ENCODE measurements at regions not wholly inside any gene's neighbourhood (a gene's known extent, or its start where the extent isn't known, plus 50 kb on each side); places are given as distances from the start of the nearest gene placed in this dataset.
"Not testable (repeated sequence)": the region's sequence is repeated elsewhere in the genome, so short reads cannot be mapped to it uniquely, and the experiment has no call there.

GRCh38 chr1:227422581-227422980 is 104.3 kb upstream of the CDC42BPA start:
- Histone ChIP-seq H3K9me3 (ENCODE audit: control insufficient read depth in 3 of 3, low read length in 3 of 3) (no peaks in the 10 kb centered on the region), H3K27ac (ENCODE audit: low read depth, low read length) (no peak overlapping the region), H3K9ac (ENCODE audit: low read depth in 1 of 3, low read length in 3 of 3) (no peak overlapping the region), H3K4me3 (ENCODE audit: low read length in 3 of 3) (no peak overlapping the region), H3K4me1 (ENCODE audit: control insufficient read depth in 3 of 3, insufficient read depth in 3 of 3, low read length in 3 of 3) (no peaks in the 10 kb centered on the region), H3K36me3 (ENCODE audit: control insufficient read depth in 3 of 3, insufficient read depth in 3 of 3, low read length in 3 of 3) (no peaks in the 10 kb centered on the region), H3K27me3 (ENCODE audit: control insufficient read depth in 3 of 3, insufficient read depth in 3 of 3, low read length in 3 of 3) (no peaks in the 10 kb centered on the region)

- H3K36me3 ChIP-seq (ENCODE audit: control insufficient read depth in 3 of 3, insufficient read depth in 3 of 3, low read length in 3 of 3), result no peaks in the 10 kb centered on the region
Observed at GRCh38 chr1:227420147-227420546, 101.9 kb upstream of the CDC42BPA start.

GRCh38 chr1:227417756-227418480 is 99.6 kb upstream of the CDC42BPA start:
- Histone ChIP-seq H3K36me3 (ENCODE audit: control insufficient read depth in 3 of 3, insufficient read depth in 3 of 3, low read length in 3 of 3) (no peaks in the 10 kb centered on the region), H3K27ac (ENCODE audit: low read depth, low read length) (no peak overlapping the region), H3K9ac (ENCODE audit: low read depth in 1 of 3, low read length in 3 of 3) (no peak overlapping the region), H3K9me3 (ENCODE audit: control insufficient read depth in 3 of 3, low read length in 3 of 3) (no peaks in the 10 kb centered on the region), H3K27me3 (ENCODE audit: control insufficient read depth in 3 of 3, insufficient read depth in 3 of 3, low read length in 3 of 3) (no peaks in the 10 kb centered on the region), H3K4me1 (ENCODE audit: control insufficient read depth in 3 of 3, insufficient read depth in 3 of 3, low read length in 3 of 3) (no peaks in the 10 kb centered on the region), H3K4me3 (ENCODE audit: low read length in 3 of 3) (no peak overlapping the region)

More at GRCh38 chr1:227420147-227420546, 101.9 kb upstream of the CDC42BPA start:
- Histone ChIP-seq H3K27me3 (ENCODE audit: control insufficient read depth in 3 of 3, insufficient read depth in 3 of 3, low read length in 3 of 3) (no peaks in the 10 kb centered on the region), H3K9me3 (ENCODE audit: control insufficient read depth in 3 of 3, low read length in 3 of 3) (no peaks in the 10 kb centered on the region), H3K4me1 (ENCODE audit: control insufficient read depth in 3 of 3, insufficient read depth in 3 of 3, low read length in 3 of 3) (no peaks in the 10 kb centered on the region), H3K27ac (ENCODE audit: low read depth, low read length) (no peak overlapping the region), H3K4me3 (ENCODE audit: low read length in 3 of 3) (no peak overlapping the region), H3K9ac (ENCODE audit: low read depth in 1 of 3, low read length in 3 of 3) (no peak overlapping the region)

GRCh38 chr1:227416156-227416830 is 98.0 kb upstream of the CDC42BPA start:
- H3K27ac ChIP-seq (ENCODE audit: low read depth, low read length), result no peak overlapping the region

GRCh38 chr1:227415115-227415790 is 97.0 kb upstream of the CDC42BPA start:
- no peaks in the 10 kb centered on the region for H3K36me3 ChIP-seq (ENCODE audit: control insufficient read depth in 3 of 3, insufficient read depth in 3 of 3, low read length in 3 of 3)
- H3K4me1 ChIP-seq (ENCODE audit: control insufficient read depth in 3 of 3, insufficient read depth in 3 of 3, low read length in 3 of 3), result no peaks in the 10 kb centered on the region
- H3K27ac ChIP-seq (ENCODE audit: low read depth, low read length), result no peak overlapping the region
- H3K27me3 ChIP-seq (ENCODE audit: control insufficient read depth in 3 of 3, insufficient read depth in 3 of 3, low read length in 3 of 3), result no peaks in the 10 kb centered on the region
- no peaks in the 10 kb centered on the region for H3K9me3 ChIP-seq (ENCODE audit: control insufficient read depth in 3 of 3, low read length in 3 of 3)
- H3K9ac ChIP-seq (ENCODE audit: low read depth in 1 of 3, low read length in 3 of 3), result no peak overlapping the region
- H3K4me3 ChIP-seq (ENCODE audit: low read length in 3 of 3), result no peak overlapping the region

More at GRCh38 chr1:227416156-227416830, 98.0 kb upstream of the CDC42BPA start:
- Histone ChIP-seq H3K36me3 (ENCODE audit: control insufficient read depth in 3 of 3, insufficient read depth in 3 of 3, low read length in 3 of 3) (no peaks in the 10 kb centered on the region), H3K4me1 (ENCODE audit: control insufficient read depth in 3 of 3, insufficient read depth in 3 of 3, low read length in 3 of 3) (no peaks in the 10 kb centered on the region), H3K9ac (ENCODE audit: low read depth in 1 of 3, low read length in 3 of 3) (no peak overlapping the region), H3K9me3 (ENCODE audit: control insufficient read depth in 3 of 3, low read length in 3 of 3) (no peaks in the 10 kb centered on the region), H3K4me3 (ENCODE audit: low read length in 3 of 3) (no peak overlapping the region), H3K27me3 (ENCODE audit: control insufficient read depth in 3 of 3, insufficient read depth in 3 of 3, low read length in 3 of 3) (no peaks in the 10 kb centered on the region)

- Histone ChIP-seq H3K4me1 (ENCODE audit: control insufficient read depth in 3 of 3, insufficient read depth in 3 of 3, low read length in 3 of 3) (no peaks in the 10 kb centered on the region), H3K4me3 (ENCODE audit: low read length in 3 of 3) (no peak overlapping the region), H3K27ac (ENCODE audit: low read depth, low read length) (no peak overlapping the region), H3K36me3 (ENCODE audit: control insufficient read depth in 3 of 3, insufficient read depth in 3 of 3, low read length in 3 of 3) (no peaks in the 10 kb centered on the region), H3K9me3 (ENCODE audit: control insufficient read depth in 3 of 3, low read length in 3 of 3) (no peaks in the 10 kb centered on the region), H3K9ac (ENCODE audit: low read depth in 1 of 3, low read length in 3 of 3) (no peak overlapping the region), H3K27me3 (ENCODE audit: control insufficient read depth in 3 of 3, insufficient read depth in 3 of 3, low read length in 3 of 3) (no peaks in the 10 kb centered on the region)
Observed at GRCh38 chr1:227411066-227411465, 92.8 kb upstream of the CDC42BPA start.

GRCh38 chr1:227406332-227406731 is 88.0 kb upstream of the CDC42BPA start:
- H3K4me3 ChIP-seq (ENCODE audit: low read length in 3 of 3); H3K36me3 ChIP-seq (ENCODE audit: control insufficient read depth in 3 of 3, insufficient read depth in 3 of 3, low read length in 3 of 3); H3K4me1 ChIP-seq (ENCODE audit: control insufficient read depth in 3 of 3, insufficient read depth in 3 of 3, low read length in 3 of 3); H3K9me3 ChIP-seq (ENCODE audit: control insufficient read depth in 3 of 3, low read length in 3 of 3); H3K27me3 ChIP-seq (ENCODE audit: control insufficient read depth in 3 of 3, insufficient read depth in 3 of 3, low read length in 3 of 3); H3K27ac ChIP-seq (ENCODE audit: low read depth, low read length); H3K9ac ChIP-seq (ENCODE audit: low read depth in 1 of 3, low read length in 3 of 3): not testable (repeated sequence)

GRCh38 chr1:227403535-227403934 is 85.2 kb upstream of the CDC42BPA start:
- Histone ChIP-seq H3K36me3 (ENCODE audit: control insufficient read depth in 3 of 3, insufficient read depth in 3 of 3, low read length in 3 of 3) (no peaks in the 10 kb centered on the region), H3K27me3 (ENCODE audit: control insufficient read depth in 3 of 3, insufficient read depth in 3 of 3, low read length in 3 of 3) (no peaks in the 10 kb centered on the region), H3K27ac (ENCODE audit: low read depth, low read length) (no peak overlapping the region), H3K4me1 (ENCODE audit: control insufficient read depth in 3 of 3, insufficient read depth in 3 of 3, low read length in 3 of 3) (no peaks in the 10 kb centered on the region), H3K4me3 (ENCODE audit: low read length in 3 of 3) (no peak overlapping the region), H3K9me3 (ENCODE audit: control insufficient read depth in 3 of 3, low read length in 3 of 3) (no peaks in the 10 kb centered on the region), H3K9ac (ENCODE audit: low read depth in 1 of 3, low read length in 3 of 3) (no peak overlapping the region)

- H3K9ac ChIP-seq (ENCODE audit: low read depth in 1 of 3, low read length in 3 of 3), result no peak overlapping the region
- H3K27me3 ChIP-seq (ENCODE audit: control insufficient read depth in 3 of 3, insufficient read depth in 3 of 3, low read length in 3 of 3), result no peaks in the 10 kb centered on the region
- no peaks in the 10 kb centered on the region for H3K36me3 ChIP-seq (ENCODE audit: control insufficient read depth in 3 of 3, insufficient read depth in 3 of 3, low read length in 3 of 3)
- H3K4me1 ChIP-seq (ENCODE audit: control insufficient read depth in 3 of 3, insufficient read depth in 3 of 3, low read length in 3 of 3), result no peaks in the 10 kb centered on the region
- no peak overlapping the region for H3K27ac ChIP-seq (ENCODE audit: low read depth, low read length)
- no peak overlapping the region for H3K4me3 ChIP-seq (ENCODE audit: low read length in 3 of 3)
- no peaks in the 10 kb centered on the region for H3K9me3 ChIP-seq (ENCODE audit: control insufficient read depth in 3 of 3, low read length in 3 of 3)
Observed at GRCh38 chr1:227401562-227402342, 83.5 kb upstream of the CDC42BPA start.

All from skeletal muscle tissue (tissue), 3 donors.